HepG2 (cell line): ENCODE measurements at regions not wholly inside any gene's neighbourhood (a gene's known extent, or its start where the extent isn't known, plus 50 kb on each side); places are given as distances from the start of the nearest gene placed in this dataset.
A peak's percentile ranks its signal among the peaks of the same experiment; 100 is the strongest.

ENCODE experiments used
- ATAC-seq: fragments of 200-7000 bp; cut with Tn5 transposase; 3 replicates; pipeline ENCODE4 v1.9.1; 2020; ENCODE audit warnings: mild to moderate bottlenecking, moderate library complexity
- BruUV-seq: library from RNA; stranded (reverse); fragments of 400-500 nt; replicated peaks from 2 replicates; lab custom pipeline; 2021; lab: Mats Ljungman, UMichigan
- CTCF ChIA-PET: fragments of 300-600 bp; formaldehyde crosslinking; extraction: SDS; loops from one replicate; lab custom pipeline; 2021; ENCODE audit warnings: low total read pairs, inconsistent platforms, low intra/inter-chr PET ratio; lab: Yijun Ruan, JAX
- POLR2A ChIA-PET: fragments of 350-600 bp; sonication (Branson Sonifier 250); formaldehyde crosslinking; loops from one replicate; lab custom pipeline; 2020; ENCODE audit warnings: antibody characterized with exemption, inconsistent platforms; lab: Yijun Ruan, JAX
- DNase-seq: peaks from one replicate; pipeline ENCODE4 v3.0.0-alpha.2; 2015; ENCODE audit warnings: low spot score
- FAIRE-seq: peaks from 3 replicates; lab custom pipeline; 2011; peaks lifted over from hg19 to GRCh38; lab: Jason Lieb, UNC
- H2AFZ ChIP-seq: one replicate; pipeline ENCODE4 v1.6.1; 2011; ENCODE audit warnings: low read length, inconsistent platforms
- H3K27ac ChIP-seq: fragments of 300-600 bp; 3 replicates; pipeline ENCODE4 v1.8.0; 2011; ENCODE audit warnings: mixed run types, mild to moderate bottlenecking, mixed read lengths, low read length, inconsistent platforms; ENCODE audit not compliant: insufficient read depth; ENCODE audit errors: extremely low read length
- H3K27me3 ChIP-seq, 2 experiments: fragments of 200-600 bp in 1 of 2; 2 replicates in 1 of 2; 3 replicates in 1 of 2; pipeline versions ENCODE4 v1.6.0 to v1.8.0; 2011; ENCODE audit warnings: low read length in 2 of 2, mild to moderate bottlenecking in 2 of 2, moderate library complexity in 2 of 2, inconsistent platforms in 1 of 2; ENCODE audit not compliant: insufficient read depth in 2 of 2, control insufficient read depth in 1 of 2
- H3K36me3 ChIP-seq, 2 experiments: fragments of 200-600 bp in 1 of 2; replicated peaks in 1 of 2; 2 replicates in 1 of 2; 3 replicates in 1 of 2; pipeline versions ENCODE4 v1.5.1 to v1.8.0; 2011; ENCODE audit warnings: low read length in 2 of 2, inconsistent platforms in 1 of 2; ENCODE audit not compliant: insufficient read depth in 2 of 2, control insufficient read depth in 1 of 2
- H3K4me1 ChIP-seq: 2 replicates; pipeline ENCODE4 v1.5.1; 2012; ENCODE audit warnings: low read length, inconsistent platforms; ENCODE audit not compliant: insufficient read depth
- H3K4me2 ChIP-seq: 2 replicates; pipeline ENCODE4 v1.6.0; 2011; ENCODE audit warnings: low read depth, low read length, inconsistent platforms
- H3K4me3 ChIP-seq, 3 experiments: fragments of 200-600 bp in 1 of 3; sonication (generic), shearing (Covaris generic) in 1 of 3; replicated peaks in 1 of 3; 2 replicates each; pipeline ENCODE4 v1.5.1; 2011 to 2016; ENCODE audit warnings: low read length in 3 of 3, inconsistent platforms in 2 of 3, low read depth in 2 of 3, mild to moderate bottlenecking in 2 of 3, control low read depth in 1 of 3, mixed read lengths in 1 of 3; ENCODE audit not compliant: insufficient read depth in 1 of 3
- H3K79me2 ChIP-seq: one replicate; pipeline ENCODE4 v1.6.1; 2011; ENCODE audit warnings: low read length, inconsistent platforms; ENCODE audit not compliant: insufficient read depth
- H3K9ac ChIP-seq: 2 replicates; pipeline ENCODE4 v1.6.0; 2011; ENCODE audit warnings: mild to moderate bottlenecking, low read depth, low read length, inconsistent platforms; ENCODE audit not compliant: insufficient read depth
- H3K9me3 ChIP-seq: 2 replicates; pipeline ENCODE4 v1.5.1; 2012; ENCODE audit warnings: mild to moderate bottlenecking, low read length
- H4K20me1 ChIP-seq: 2 replicates; pipeline ENCODE4 v1.6.0; 2011; ENCODE audit warnings: inconsistent platforms, mild to moderate bottlenecking, low read length, moderate library complexity; ENCODE audit not compliant: insufficient read depth
- ARID4A ChIP-seq: sonication (generic); formaldehyde crosslinking; IDR thresholded peaks from 2 replicates; pipeline ENCODE4 v1.5.0; 2020; ENCODE audit warnings: mild to moderate bottlenecking, missing genetic modification reagents, borderline replicate concordance
- KAT2B ChIP-seq: fragments of 150-350 bp; IDR thresholded peaks from 2 replicates; pipeline ENCODE4 v1.6.1; 2014; ENCODE audit warnings: low read depth, low read length, borderline replicate concordance
- MAFF ChIP-seq: IDR thresholded peaks from 2 replicates; pipeline ENCODE4 v1.6.1; 2011; ENCODE audit warnings: low read depth, low read length, improper control_type of control experiment
- MAFK ChIP-seq, 2 experiments: IDR thresholded peaks in 1 of 2; conservative IDR thresholded peaks in 1 of 2; 2 replicates each; pipeline ENCODE4 v1.6.1; 2011; ENCODE audit warnings: improper control_type of control experiment in 2 of 2, low read length in 2 of 2
- ZBTB25 ChIP-seq: IDR thresholded peaks from 2 replicates; pipeline ENCODE4 v1.6.1; 2018; ENCODE audit warnings: missing genetic modification reagents
- ZNF18 ChIP-seq: sonication (generic); formaldehyde crosslinking; IDR thresholded peaks from 2 replicates; pipeline ENCODE4 v1.8.0; 2022; ENCODE audit warnings: mild to moderate bottlenecking, missing genetic modification reagents; ENCODE audit not compliant: insufficient replicate concordance
- ZNF205 ChIP-seq: IDR thresholded peaks from 2 replicates; pipeline ENCODE4 v1.6.1; 2018; ENCODE audit warnings: missing biosample characterization, missing genetic modification reagents
- ZNF317 ChIP-seq: sonication (generic); formaldehyde crosslinking; IDR thresholded peaks from 2 replicates; pipeline ENCODE4 v1.5.0; 2020; ENCODE audit warnings: mild to moderate bottlenecking, missing genetic modification reagents
- ZNF333 ChIP-seq: sonication (generic); formaldehyde crosslinking; IDR thresholded peaks from 2 replicates; pipeline ENCODE4 v1.4.0; 2020; ENCODE audit warnings: mild to moderate bottlenecking, missing genetic modification reagents, borderline replicate concordance
- ZNF34 ChIP-seq: sonication (generic); formaldehyde crosslinking; IDR thresholded peaks from 2 replicates; pipeline ENCODE4 v1.4.0; 2020; ENCODE audit warnings: mild to moderate bottlenecking, missing genetic modification reagents, borderline replicate concordance
- ZNF644 ChIP-seq: IDR thresholded peaks from 2 replicates; pipeline ENCODE4 v1.6.1; 2016; ENCODE audit warnings: low read depth
- ZNF652 ChIP-seq: IDR thresholded peaks from 2 replicates; pipeline ENCODE4 v1.6.1; 2016; ENCODE audit warnings: low read depth, borderline replicate concordance
- WGBS: methylation state at CpG from one replicate; pipeline ENCODE4 v1.1.6; 2017; ENCODE audit warnings: low lambda C conversion rate; 5-methylcytosine and 5-hydroxymethylcytosine counted together
- in situ Hi-C: cut with HindIII; loops from 2 replicates; pipeline ENCODE4 v1.10.0; 2017; ENCODE audit warnings: low pct_unique_long_range_greater_than_20kb; ENCODE audit not compliant: extremely low pct_ligation_motif_present
- intact Hi-C: fragments of 100-400 bp; cut with micrococcal nuclease; formaldehyde crosslinking; loops from one replicate; pipeline ENCODE4 v1.10.0; 2022; ENCODE audit not compliant: unreplicated experiment
- TF ChIP-seq, protein P1 (sequence below): sonication (generic); formaldehyde crosslinking; IDR thresholded peaks from 2 replicates; pipeline ENCODE4 v1.8.0; 2022; ENCODE audit warnings: mild to moderate bottlenecking, missing genetic modification reagents, borderline replicate concordance
- TF ChIP-seq, protein P2 (sequence below): sonication (generic); formaldehyde crosslinking; IDR thresholded peaks from 2 replicates; pipeline ENCODE4 v1.9.0; 2022; ENCODE audit warnings: missing genetic modification reagents, mild to moderate bottlenecking, borderline replicate concordance

- Histone ChIP-seq H2AFZ (no peak overlapping the region), H3K27me3 (peaks cover 0 to 8% of the 10 kb centered on the region in 2 experiments; a peak in 1 of 5 replicates), H3K4me3 (no peak overlapping the region), H3K36me3 (no peaks in the 10 kb centered on the region), H3K9ac (no peak overlapping the region), H4K20me1 (no peaks in the 10 kb centered on the region), H3K9me3 (no peaks in the 10 kb centered on the region), H3K4me1 (no peaks in the 10 kb centered on the region), H3K79me2 (no peaks in the 10 kb centered on the region), H3K27ac (no peak overlapping the region), H3K4me2 (no peak overlapping the region)
- DNase-seq: no peak
- peak; percentile 73 for TF ChIP-seq MAFF
- TF ChIP-seq, protein P1, sequence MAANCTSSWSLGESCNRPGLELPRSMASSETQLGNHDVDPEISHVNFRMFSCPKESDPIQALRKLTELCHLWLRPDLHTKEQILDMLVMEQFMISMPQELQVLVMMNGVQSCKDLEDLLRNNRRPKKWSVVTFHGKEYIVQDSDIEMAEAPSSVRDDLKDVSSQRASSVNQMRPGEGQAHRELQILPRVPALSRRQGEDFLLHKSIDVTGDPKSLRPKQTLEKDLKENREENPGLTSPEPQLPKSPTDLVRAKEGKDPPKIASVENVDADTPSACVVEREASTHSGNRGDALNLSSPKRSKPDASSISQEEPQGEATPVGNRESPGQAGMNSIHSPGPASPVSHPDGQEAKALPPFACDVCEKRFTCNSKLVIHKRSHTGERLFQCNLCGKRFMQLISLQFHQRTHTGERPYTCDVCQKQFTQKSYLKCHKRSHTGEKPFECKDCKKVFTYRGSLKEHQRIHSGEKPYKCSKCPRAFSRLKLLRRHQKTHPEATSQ: no peak
- TF ChIP-seq ZNF34: no peak
- TF ChIP-seq ARID4A: no peak
- TF ChIP-seq ZNF333: no peak
- no peak for TF ChIP-seq KAT2B
- TF ChIP-seq ZNF205 (CRISPR knock-in tag): no peak
- TF ChIP-seq MAFK (conservative IDR thresholded peaks at IDR 0.05 in 1 of 2, IDR thresholded peaks at IDR 0.05 in 1 of 2; ENCODE audit: low read length in 2 of 2): peak; percentile 58 to 76
- no peak for TF ChIP-seq ZNF18
- TF ChIP-seq ZNF644: no peak
- TF ChIP-seq, protein P2, sequence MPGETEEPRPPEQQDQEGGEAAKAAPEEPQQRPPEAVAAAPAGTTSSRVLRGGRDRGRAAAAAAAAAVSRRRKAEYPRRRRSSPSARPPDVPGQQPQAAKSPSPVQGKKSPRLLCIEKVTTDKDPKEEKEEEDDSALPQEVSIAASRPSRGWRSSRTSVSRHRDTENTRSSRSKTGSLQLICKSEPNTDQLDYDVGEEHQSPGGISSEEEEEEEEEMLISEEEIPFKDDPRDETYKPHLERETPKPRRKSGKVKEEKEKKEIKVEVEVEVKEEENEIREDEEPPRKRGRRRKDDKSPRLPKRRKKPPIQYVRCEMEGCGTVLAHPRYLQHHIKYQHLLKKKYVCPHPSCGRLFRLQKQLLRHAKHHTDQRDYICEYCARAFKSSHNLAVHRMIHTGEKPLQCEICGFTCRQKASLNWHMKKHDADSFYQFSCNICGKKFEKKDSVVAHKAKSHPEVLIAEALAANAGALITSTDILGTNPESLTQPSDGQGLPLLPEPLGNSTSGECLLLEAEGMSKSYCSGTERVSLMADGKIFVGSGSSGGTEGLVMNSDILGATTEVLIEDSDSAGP: no peak
- TF ChIP-seq ZBTB25 (CRISPR knock-in tag): no peak
- TF ChIP-seq ZNF652: no peak
- TF ChIP-seq ZNF317: no peak
- in situ Hi-C loops (no loop called here), intact Hi-C loops (no loop called here)
- ATAC-seq: no peak
- ChIA-PET POLR2A (no interaction called here), CTCF (no interaction called here)
- no TSS peak for BruUV-seq
- WGBS: 0% methylated on average over 2 of the region's 2 CpGs
- no peak for FAIRE-seq
These were observed 200.4 kb upstream of the TBC1D5 start for GRCh38 chr3:17942856-17943255.
